ENCODE measurements at regions not wholly inside any gene's neighbourhood (a gene's known extent, or its start where the extent isn't known, plus 50 kb on each side); places are given as distances from the start of the nearest gene placed in this dataset.

- Histone ChIP-seq H3K27me3 (ENCODE audit: control insufficient read depth, low read length) (peaks cover 3% of the 10 kb centered on the region; the same call in 1 of the 2 replicates), H3K4me1 (ENCODE audit: control insufficient read depth, low read length) (no peaks in the 10 kb centered on the region), H3K36me3 (ENCODE audit: control insufficient read depth, low read length) (no peaks in the 10 kb centered on the region), H3K4me3 (ENCODE audit: low read length) (no peak overlapping the region), H3F3A (ENCODE audit: control insufficient read depth, insufficient read depth) (no peaks in the 10 kb centered on the region), H3K9me3 (ENCODE audit: control insufficient read depth, insufficient read depth, low read length) (no peaks in the 10 kb centered on the region), H3K4me2 (ENCODE audit: low read length) (no peak overlapping the region), H3K79me2 (ENCODE audit: control insufficient read depth, low read length) (no peaks in the 10 kb centered on the region), H3K27ac (ENCODE audit: low read depth, low read length) (no peak overlapping the region), H4K20me1 (ENCODE audit: control insufficient read depth, insufficient read depth, low read depth, low read length) (no peaks in the 10 kb centered on the region), H3K9me2 (replicated peaks; ENCODE audit: control insufficient read depth, low read length) (no peaks in the 10 kb centered on the region)
- TF ChIP-seq, protein P1, sequence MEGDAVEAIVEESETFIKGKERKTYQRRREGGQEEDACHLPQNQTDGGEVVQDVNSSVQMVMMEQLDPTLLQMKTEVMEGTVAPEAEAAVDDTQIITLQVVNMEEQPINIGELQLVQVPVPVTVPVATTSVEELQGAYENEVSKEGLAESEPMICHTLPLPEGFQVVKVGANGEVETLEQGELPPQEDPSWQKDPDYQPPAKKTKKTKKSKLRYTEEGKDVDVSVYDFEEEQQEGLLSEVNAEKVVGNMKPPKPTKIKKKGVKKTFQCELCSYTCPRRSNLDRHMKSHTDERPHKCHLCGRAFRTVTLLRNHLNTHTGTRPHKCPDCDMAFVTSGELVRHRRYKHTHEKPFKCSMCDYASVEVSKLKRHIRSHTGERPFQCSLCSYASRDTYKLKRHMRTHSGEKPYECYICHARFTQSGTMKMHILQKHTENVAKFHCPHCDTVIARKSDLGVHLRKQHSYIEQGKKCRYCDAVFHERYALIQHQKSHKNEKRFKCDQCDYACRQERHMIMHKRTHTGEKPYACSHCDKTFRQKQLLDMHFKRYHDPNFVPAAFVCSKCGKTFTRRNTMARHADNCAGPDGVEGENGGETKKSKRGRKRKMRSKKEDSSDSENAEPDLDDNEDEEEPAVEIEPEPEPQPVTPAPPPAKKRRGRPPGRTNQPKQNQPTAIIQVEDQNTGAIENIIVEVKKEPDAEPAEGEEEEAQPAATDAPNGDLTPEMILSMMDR (IDR thresholded peaks at IDR 0.05; ENCODE audit: low read depth, low read length, poor library complexity, severe bottlenecking) = no peak
- no peak for TF ChIP-seq EZH2phosphoT487 (IDR thresholded peaks at IDR 0.05; ENCODE audit: borderline replicate concordance, low read length)
Observed at GRCh38 chr21:32844653-32845436, 73.3 kb upstream of the PAXBP1 start.

DNA sequence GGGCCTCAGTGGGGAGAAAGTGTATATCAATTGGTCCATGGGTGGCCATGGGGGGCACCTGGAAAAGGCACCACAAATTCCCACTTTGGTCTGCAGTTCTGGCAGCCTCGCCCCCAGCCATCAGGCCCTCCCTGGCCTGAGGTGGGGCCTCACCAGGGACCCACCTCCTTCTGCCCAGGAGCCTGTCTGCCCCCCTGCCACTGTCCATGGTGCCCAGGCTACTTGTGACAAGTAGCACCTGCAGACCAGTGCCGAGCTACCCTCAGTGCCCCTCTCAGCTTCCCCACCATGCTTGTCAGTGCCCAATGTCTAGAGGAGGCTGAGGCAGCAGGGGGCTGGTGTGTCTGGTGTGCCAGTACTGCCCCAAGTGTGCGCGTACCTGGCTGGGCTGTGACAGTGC lies 87.1 kb upstream of the PAXBP1 start:
- H3K4me1 ChIP-seq (ENCODE audit: control insufficient read depth, low read length) = no peaks in the 10 kb centered on the region
- H3K79me2 ChIP-seq (ENCODE audit: control insufficient read depth, low read length) = no peaks in the 10 kb centered on the region
- peaks cover 24% of the 10 kb centered on the region; the same call in 1 of the 2 replicates for H3K9me3 ChIP-seq (ENCODE audit: control insufficient read depth, insufficient read depth, low read length)
- no peaks in the 10 kb centered on the region for H3K9me2 ChIP-seq (replicated peaks; ENCODE audit: control insufficient read depth, low read length)
- H3K4me2 ChIP-seq (ENCODE audit: low read length) = no peak overlapping the region
- H3K27ac ChIP-seq (ENCODE audit: low read depth, low read length) = no peak overlapping the region
- H4K20me1 ChIP-seq (ENCODE audit: control insufficient read depth, insufficient read depth, low read depth, low read length) = no peaks in the 10 kb centered on the region
- TF ChIP-seq, protein P1 (IDR thresholded peaks at IDR 0.05; ENCODE audit: low read depth, low read length, poor library complexity, severe bottlenecking) = no peak
- no peak for TF ChIP-seq EZH2phosphoT487 (IDR thresholded peaks at IDR 0.05; ENCODE audit: borderline replicate concordance, low read length)
- H3F3A ChIP-seq (ENCODE audit: control insufficient read depth, insufficient read depth) = no peaks in the 10 kb centered on the region
- H3K4me3 ChIP-seq (ENCODE audit: low read length) = no peak overlapping the region
- no peaks in the 10 kb centered on the region for H3K36me3 ChIP-seq (ENCODE audit: control insufficient read depth, low read length)
- H3K27me3 ChIP-seq (ENCODE audit: control insufficient read depth, low read length) = 0 out of 2 replicates have a peak, but pooled peaks cover 4% of the 10 kb centered on the region

- H3K4me3 ChIP-seq (ENCODE audit: low read length) = no peak overlapping the region
- H3K9me3 ChIP-seq (ENCODE audit: control insufficient read depth, insufficient read depth, low read length) = peaks cover 24% of the 10 kb centered on the region; the same call in 1 of the 2 replicates
- H3K27ac ChIP-seq (ENCODE audit: low read depth, low read length) = no peak overlapping the region
- H3K4me2 ChIP-seq (ENCODE audit: low read length) = no peak overlapping the region
- no peaks in the 10 kb centered on the region for H3F3A ChIP-seq (ENCODE audit: control insufficient read depth, insufficient read depth)
- H3K27me3 ChIP-seq (ENCODE audit: control insufficient read depth, low read length) = 0 out of 2 replicates have a peak, but pooled peaks cover 4% of the 10 kb centered on the region
- H3K9me2 ChIP-seq (replicated peaks; ENCODE audit: control insufficient read depth, low read length) = no peaks in the 10 kb centered on the region
- no peaks in the 10 kb centered on the region for H3K36me3 ChIP-seq (ENCODE audit: control insufficient read depth, low read length)
- H4K20me1 ChIP-seq (ENCODE audit: control insufficient read depth, insufficient read depth, low read depth, low read length) = no peaks in the 10 kb centered on the region
- TF ChIP-seq EZH2phosphoT487 (IDR thresholded peaks at IDR 0.05; ENCODE audit: borderline replicate concordance, low read length) = no peak
- TF ChIP-seq, protein P1 (IDR thresholded peaks at IDR 0.05; ENCODE audit: low read depth, low read length, poor library complexity, severe bottlenecking) = no peak
- no peaks in the 10 kb centered on the region for H3K79me2 ChIP-seq (ENCODE audit: control insufficient read depth, low read length)
- no peaks in the 10 kb centered on the region for H3K4me1 ChIP-seq (ENCODE audit: control insufficient read depth, low read length)
Observed at GRCh38 chr21:32860399-32860798, 88.8 kb upstream of the PAXBP1 start.

Measured in DOHH2 (cell line).